Erythroblast (primary cell): ENCODE measurements at regions not wholly inside any gene's neighbourhood (a gene's known extent, or its start where the extent isn't known, plus 50 kb on each side); places are given as distances from the start of the nearest gene placed in this dataset.
"Not testable (repeated sequence)": the region's sequence is repeated elsewhere in the genome, so short reads cannot be mapped to it uniquely, and the experiment has no call there.

Experiments used
- DNase-seq, 2 experiments: peaks; one replicate each; lab custom pipeline; 2025; lab: John Stamatoyannopoulos, UW
- GATA1 ChIP-seq: IDR thresholded peaks from 2 replicates; pipeline ENCODE4 v1.6.1; 2011; ENCODE audit warnings: low read depth, mild to moderate bottlenecking, control low read depth, low read length, moderate library complexity
- POLR2A ChIP-seq: IDR thresholded peaks from 2 replicates; pipeline ENCODE4 v1.6.1; 2011; ENCODE audit warnings: mild to moderate bottlenecking, low read length

- TF ChIP-seq GATA1 (no peak), POLR2A (no peak)
- no peak for DNase-seq
Observed at GRCh38 chr4:126130215-126130614, 815.5 kb downstream of the FAT4 start.

GRCh38 chr4:126136922-126137781, 822.4 kb downstream of the FAT4 start:
- no peak for DNase-seq

GRCh38 chr4:126137782-126138170, 823.0 kb downstream of the FAT4 start:
- no peak for DNase-seq
- TF ChIP-seq GATA1 = no peak
- TF ChIP-seq POLR2A = no peak

More at GRCh38 chr4:126136922-126137781, 822.4 kb downstream of the FAT4 start:
- no peak for TF ChIP-seq GATA1

GRCh38 chr4:126144543-126145237, 829.9 kb downstream of the FAT4 start:
- DNase-seq = no peak
- TF ChIP-seq GATA1 (no peak), POLR2A (no peak)

GRCh38 chr4:126168484-126168883, 853.7 kb downstream of the FAT4 start:
- DNase-seq = no peak
- TF ChIP-seq GATA1 (no peak), POLR2A (no peak)

- TF ChIP-seq POLR2A (no peak), GATA1 (no peak)
- DNase-seq = no peak
Observed at GRCh38 chr4:126172126-126172525, 857.4 kb downstream of the FAT4 start.

DNA sequence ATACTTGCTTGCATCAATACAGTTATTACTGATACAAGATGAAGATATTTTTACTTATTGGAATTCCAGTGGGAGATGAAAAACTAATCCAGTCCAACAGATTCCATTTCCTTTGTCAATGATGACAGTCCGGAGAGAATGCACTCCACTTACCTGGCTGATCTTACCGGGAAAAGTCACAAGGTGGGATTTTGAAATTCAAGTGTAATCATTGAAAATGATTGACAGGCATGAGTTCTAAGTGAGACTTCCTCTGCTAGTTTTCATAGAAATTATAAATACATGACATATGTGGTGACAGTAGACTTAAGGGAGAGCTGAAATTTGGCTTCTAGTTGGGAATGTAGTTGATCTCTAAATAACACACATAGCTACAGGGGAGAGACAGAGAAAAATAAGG, 859.9 kb downstream of the FAT4 start:
- TF ChIP-seq GATA1 (no peak), POLR2A (no peak)
- no peak for DNase-seq

GRCh38 chr4:126180642-126181041, 865.9 kb downstream of the FAT4 start:
- DNase-seq = no peak
- TF ChIP-seq GATA1 (no peak), POLR2A (no peak)

DNA sequence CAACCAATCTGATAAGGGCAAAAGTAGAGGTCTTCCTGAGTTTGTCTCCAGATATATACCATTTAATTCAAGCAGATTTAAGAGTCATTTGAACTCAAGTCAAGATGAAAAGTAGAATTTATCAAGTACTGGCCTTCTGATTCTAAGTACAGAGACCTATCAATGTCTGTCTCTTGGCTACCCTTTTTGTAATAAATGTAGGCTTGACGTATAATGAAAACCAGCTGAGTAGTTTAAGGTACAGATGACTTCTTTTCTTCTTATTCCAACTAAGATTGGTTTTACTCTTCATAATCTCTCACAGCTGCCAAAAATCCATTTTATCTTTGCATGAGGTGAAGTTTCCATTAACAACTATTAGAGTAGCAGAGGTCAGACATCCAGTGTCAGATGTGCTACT, 867.6 kb downstream of the FAT4 start:
- TF ChIP-seq GATA1 (no peak), POLR2A (no peak)
- DNase-seq = no peak

DNA sequence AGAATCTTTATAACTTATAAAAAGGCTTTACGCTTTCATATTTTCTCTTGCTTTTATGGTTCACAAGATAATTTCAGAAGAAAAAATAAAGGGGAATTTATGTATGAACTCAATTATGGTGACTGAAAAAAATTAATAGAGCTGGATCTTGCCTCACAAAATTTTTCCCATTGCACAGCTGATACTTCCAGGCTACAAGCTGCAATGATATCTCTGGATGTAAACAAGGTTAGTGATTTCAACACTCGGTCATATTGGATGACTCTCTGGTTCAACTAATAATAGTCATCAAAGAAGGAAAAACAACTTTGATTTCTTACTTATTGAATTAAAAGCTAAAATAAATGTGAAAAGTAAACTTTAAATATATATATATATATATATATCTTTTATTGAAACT, 868.0 kb downstream of the FAT4 start:
- no peak for TF ChIP-seq POLR2A
- no peak for TF ChIP-seq GATA1
- DNase-seq = no peak

GRCh38 chr4:126183206-126183605, 868.5 kb downstream of the FAT4 start:
- no peak for DNase-seq
- TF ChIP-seq POLR2A (no peak), GATA1 (no peak)

- TF ChIP-seq POLR2A = no peak
- no peak for TF ChIP-seq GATA1
- no peak for DNase-seq
Observed at GRCh38 chr4:126191536-126191935, 876.8 kb downstream of the FAT4 start.

DNA sequence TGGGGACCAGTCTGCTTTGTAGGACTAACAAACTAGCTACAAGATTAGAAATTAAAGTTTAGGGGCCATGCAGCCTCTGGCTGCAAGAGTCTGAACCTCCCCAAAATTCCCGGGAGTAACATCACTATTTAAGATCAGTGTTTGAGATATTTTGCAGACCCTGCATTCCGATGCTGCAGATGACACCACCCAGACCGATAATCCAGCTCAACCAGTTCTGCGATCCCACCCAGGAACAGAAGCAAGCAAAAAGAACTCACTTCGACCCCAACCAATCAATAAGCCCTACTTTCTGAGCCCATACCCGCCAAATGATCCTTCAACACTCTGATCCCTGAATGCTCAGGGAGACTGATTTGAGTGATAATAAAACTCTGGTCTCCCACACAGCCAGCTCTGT, 877.8 kb downstream of the FAT4 start:
- TF ChIP-seq POLR2A (no peak), GATA1 (no peak)
- DNase-seq = no peak

- not testable (repeated sequence) for DNase-seq
Observed at GRCh38 chr4:126201251-126202138, 886.7 kb downstream of the FAT4 start.
